ENCODE measurements at regions not wholly inside any gene's neighbourhood (a gene's known extent, or its start where the extent isn't known, plus 50 kb on each side); places are given as distances from the start of the nearest gene placed in this dataset.

GRCh38 chr3:70832089-70832833, 519.8 kb upstream of the MDFIC2 start:
- intact Hi-C loops (cut with micrococcal nuclease) (no loop called here), in situ Hi-C loops (cut with MboI) (no loop called here)
- no peaks in the 10 kb centered on the region for H3K36me3 ChIP-seq (ENCODE audit: control insufficient read depth, insufficient read depth, low read length)
- no peaks in the 10 kb centered on the region for H3K9me1 ChIP-seq (ENCODE audit: control insufficient read depth, insufficient read depth, low read length)
- no peaks in the 10 kb centered on the region for H3K4me1 ChIP-seq (replicated peaks in 1 of 2; ENCODE audit: control insufficient read depth in 2 of 2, insufficient read depth in 2 of 2, low read length in 2 of 2)
- ChIA-PET CTCF (ENCODE audit: low intra/inter-chr PET ratio) (no interaction called here), POLR2A (interaction anchor here (0.6 kb wide), 1 partner anchor 902 kb away, joined by 3 read pairs; no protein-coding TSS in a partner anchor)
- 0% methylated on average over 5 of the region's 5 CpGs for WGBS (ENCODE audit: insufficient coverage, low coverage, missing lambda C conversion rate)
- no peak overlapping the region for H2AFZ ChIP-seq (ENCODE audit: low read depth, low read length)
- ATAC-seq = no peak
- no peak for FAIRE-seq
- TF ChIP-seq, protein P1, sequence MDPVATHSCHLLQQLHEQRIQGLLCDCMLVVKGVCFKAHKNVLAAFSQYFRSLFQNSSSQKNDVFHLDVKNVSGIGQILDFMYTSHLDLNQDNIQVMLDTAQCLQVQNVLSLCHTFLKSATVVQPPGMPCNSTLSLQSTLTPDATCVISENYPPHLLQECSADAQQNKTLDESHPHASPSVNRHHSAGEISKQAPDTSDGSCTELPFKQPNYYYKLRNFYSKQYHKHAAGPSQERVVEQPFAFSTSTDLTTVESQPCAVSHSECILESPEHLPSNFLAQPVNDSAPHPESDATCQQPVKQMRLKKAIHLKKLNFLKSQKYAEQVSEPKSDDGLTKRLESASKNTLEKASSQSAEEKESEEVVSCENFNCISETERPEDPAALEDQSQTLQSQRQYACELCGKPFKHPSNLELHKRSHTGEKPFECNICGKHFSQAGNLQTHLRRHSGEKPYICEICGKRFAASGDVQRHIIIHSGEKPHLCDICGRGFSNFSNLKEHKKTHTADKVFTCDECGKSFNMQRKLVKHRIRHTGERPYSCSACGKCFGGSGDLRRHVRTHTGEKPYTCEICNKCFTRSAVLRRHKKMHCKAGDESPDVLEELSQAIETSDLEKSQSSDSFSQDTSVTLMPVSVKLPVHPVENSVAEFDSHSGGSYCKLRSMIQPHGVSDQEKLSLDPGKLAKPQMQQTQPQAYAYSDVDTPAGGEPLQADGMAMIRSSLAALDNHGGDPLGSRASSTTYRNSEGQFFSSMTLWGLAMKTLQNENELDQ (CRISPR knock-in tag; IDR thresholded peaks at IDR 0.05; ENCODE audit: borderline replicate concordance) = no peak
- TF ChIP-seq ESRRB (CRISPR knock-in tag; IDR thresholded peaks at IDR 0.05; ENCODE audit: borderline replicate concordance) = no peak
- TF ChIP-seq TSC22D4 (tag; IDR thresholded peaks at IDR 0.05) = no peak
- TF ChIP-seq MEF2D (tag; conservative IDR thresholded peaks at IDR 0.05; ENCODE audit: low read depth) = no peak
- TF ChIP-seq ZBTB9 (CRISPR knock-in tag; IDR thresholded peaks at IDR 0.05) = no peak
- TF ChIP-seq, protein P2, sequence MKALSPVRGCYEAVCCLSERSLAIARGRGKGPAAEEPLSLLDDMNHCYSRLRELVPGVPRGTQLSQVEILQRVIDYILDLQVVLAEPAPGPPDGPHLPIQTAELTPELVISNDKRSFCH (CRISPR knock-in tag; IDR thresholded peaks at IDR 0.05) = no peak
- TF ChIP-seq, protein P2 (tag; IDR thresholded peaks at IDR 0.05) = no peak
- TF ChIP-seq MAFK (IDR thresholded peaks at IDR 0.05; ENCODE audit: low read length) = no peak
- TF ChIP-seq COPS2 (conservative IDR thresholded peaks at IDR 0.05) = no peak
- no peak for TF ChIP-seq GATAD2A (IDR thresholded peaks at IDR 0.05)
- TF ChIP-seq ZNF431 (CRISPR knock-in tag; IDR thresholded peaks at IDR 0.05) = no peak
- TF ChIP-seq MCM7 (IDR thresholded peaks at IDR 0.05) = no peak
- TF ChIP-seq PHF21A (IDR thresholded peaks at IDR 0.05; ENCODE audit: borderline replicate concordance, low read depth) = no peak
- no peak for DNase-seq (ENCODE audit: extremely low read depth in 1 of 4, low spot score in 3 of 4)
- H3K27ac ChIP-seq (ENCODE audit: extremely low read depth, low read depth, low read length) = no peak overlapping the region
- no peak overlapping the region for H3K4me3 ChIP-seq
- no TSS peak for BruUV-seq (replicated peaks)
- H3K79me2 ChIP-seq (ENCODE audit: control insufficient read depth, insufficient read depth, low read length) = no peaks in the 10 kb centered on the region
- H4K20me1 ChIP-seq (replicated peaks; ENCODE audit: control insufficient read depth, insufficient read depth, low read length) = no peaks in the 10 kb centered on the region
- no peaks in the 10 kb centered on the region for H3K9me3 ChIP-seq (replicated peaks; ENCODE audit: control insufficient read depth, insufficient read depth, low read depth, low read length)
- H3K9ac ChIP-seq (ENCODE audit: insufficient read depth in 1 of 2, low read depth in 2 of 2, low read length in 2 of 2) = no peak overlapping the region
- H3K27me3 ChIP-seq (ENCODE audit: control insufficient read depth in 2 of 2, insufficient read depth in 2 of 2, low read length in 2 of 2) = no peaks in the 10 kb centered on the region; a peak in 1 of 5 replicates
- H3K4me2 ChIP-seq (ENCODE audit: insufficient read depth, low read length) = no peak overlapping the region
